ENCODE measurements at regions not wholly inside any gene's neighbourhood (a gene's known extent, or its start where the extent isn't known, plus 50 kb on each side); places are given as distances from the start of the nearest gene placed in this dataset.
A peak's percentile ranks its signal among the peaks of the same experiment; 100 is the strongest.
"Not testable (repeated sequence)": the region's sequence is repeated elsewhere in the genome, so short reads cannot be mapped to it uniquely, and the experiment has no call there.

GRCh38 chr4:125787707-125788106 lies 473.0 kb downstream of the FAT4 start:
- no peak for DNase-seq (ENCODE audit: extremely low read depth, low read depth, low spot score)

- DNase-seq (ENCODE audit: extremely low read depth, low read depth, low spot score) = no peak
Measured at GRCh38 chr4:125789023-125789422, 474.3 kb downstream of the FAT4 start.

GRCh38 chr4:125791896-125792295 lies 477.1 kb downstream of the FAT4 start:
- DNase-seq (ENCODE audit: extremely low read depth, low read depth, low spot score) = no peak

GRCh38 chr4:125794989-125795388 lies 480.2 kb downstream of the FAT4 start:
- DNase-seq (ENCODE audit: extremely low read depth, low read depth, low spot score) = no peak

GRCh38 chr4:125796138-125796537 lies 481.4 kb downstream of the FAT4 start:
- no peak for DNase-seq (ENCODE audit: extremely low read depth, low read depth, low spot score)

GRCh38 chr4:125797621-125798020 lies 482.9 kb downstream of the FAT4 start:
- not testable (repeated sequence) for DNase-seq (ENCODE audit: extremely low read depth, low read depth, low spot score)

- DNase-seq (ENCODE audit: extremely low read depth, low read depth, low spot score) = no peak
Measured at GRCh38 chr4:125801373-125801772, 486.6 kb downstream of the FAT4 start.

- DNase-seq (ENCODE audit: extremely low read depth, low read depth, low spot score) = no peak
Measured at GRCh38 chr4:125801924-125802323, 487.2 kb downstream of the FAT4 start.

GRCh38 chr4:125808022-125808421 lies 493.3 kb downstream of the FAT4 start:
- DNase-seq (ENCODE audit: extremely low read depth, low read depth, low spot score) = no peak

GRCh38 chr4:125808570-125808969 lies 493.8 kb downstream of the FAT4 start:
- DNase-seq (ENCODE audit: extremely low read depth, low read depth, low spot score) = no peak

GRCh38 chr4:125811892-125812291 lies 497.1 kb downstream of the FAT4 start:
- no peak for DNase-seq (ENCODE audit: extremely low read depth, low read depth, low spot score)

- DNase-seq (ENCODE audit: extremely low read depth, low read depth, low spot score) = peak; percentile 10
Measured at GRCh38 chr4:125826801-125827695, 512.3 kb downstream of the FAT4 start.

GRCh38 chr4:125827696-125828052 lies 512.9 kb downstream of the FAT4 start:
- DNase-seq (ENCODE audit: extremely low read depth, low read depth, low spot score) = no peak

GRCh38 chr4:125828346-125828745 lies 513.6 kb downstream of the FAT4 start:
- DNase-seq (ENCODE audit: extremely low read depth, low read depth, low spot score) = no peak

- no peak for DNase-seq (ENCODE audit: extremely low read depth, low read depth, low spot score)
Measured at GRCh38 chr4:125832161-125832560, 517.4 kb downstream of the FAT4 start.

GRCh38 chr4:125836597-125837195 lies 521.9 kb downstream of the FAT4 start:
- DNase-seq (ENCODE audit: extremely low read depth, low read depth, low spot score) = no peak

- no peak for DNase-seq (ENCODE audit: extremely low read depth, low read depth, low spot score)
Measured at GRCh38 chr4:125837493-125838201, 522.9 kb downstream of the FAT4 start.

GRCh38 chr4:125838202-125838601 lies 523.4 kb downstream of the FAT4 start:
- DNase-seq (ENCODE audit: extremely low read depth, low read depth, low spot score) = no peak

- no peak for DNase-seq (ENCODE audit: extremely low read depth, low read depth, low spot score)
Measured at GRCh38 chr4:125838924-125839323, 524.2 kb downstream of the FAT4 start.

GRCh38 chr4:125843947-125844346 lies 529.2 kb downstream of the FAT4 start:
- no peak for DNase-seq (ENCODE audit: extremely low read depth, low read depth, low spot score)

GRCh38 chr4:125847518-125847917 lies 532.8 kb downstream of the FAT4 start:
- DNase-seq (ENCODE audit: extremely low read depth, low read depth, low spot score) = no peak

- no peak for DNase-seq (ENCODE audit: extremely low read depth, low read depth, low spot score)
Measured at GRCh38 chr4:125849869-125850268, 535.1 kb downstream of the FAT4 start.
